Peyer's patch (tissue), 4 donors: ENCODE measurements at regions not wholly inside any gene's neighbourhood (a gene's known extent, or its start where the extent isn't known, plus 50 kb on each side); places are given as distances from the start of the nearest gene placed in this dataset.

ENCODE experiments used
- DNase-seq, 3 donors: peaks; one replicate each; pipeline ENCODE4 v3.0.0-alpha.2; 2017 to 2019
- H3K27ac ChIP-seq, 4 donors: fragments of 200-600 bp; sonication (generic); one replicate each; pipeline ENCODE4 v1.5.1; 2016 to 2019
- H3K27me3 ChIP-seq, 2 donors: fragments of 200-600 bp; sonication (generic); one replicate each; pipeline ENCODE4 v1.5.1; 2019
- H3K36me3 ChIP-seq, 3 donors: fragments of 200-600 bp; sonication (generic); one replicate each; pipeline ENCODE4 v1.5.1; 2016 to 2019
- H3K4me1 ChIP-seq, 4 donors: fragments of 200-600 bp; sonication (generic); one replicate each; pipeline ENCODE4 v1.5.1; 2016 to 2019
- H3K4me3 ChIP-seq, 4 donors: fragments of 200-600 bp; sonication (generic); 1 replicate in 3 of 4; 2 replicates in 1 of 4; pipeline ENCODE4 v1.5.1; 2016 to 2019; ENCODE audit warnings: mild to moderate bottlenecking in 1 of 4
- H3K9me3 ChIP-seq, 4 donors: fragments of 200-600 bp; sonication (generic); one replicate each; pipeline ENCODE4 v1.5.1; 2016 to 2019; ENCODE audit warnings: mild to moderate bottlenecking in 1 of 4
- POLR2A ChIP-seq, 2 donors: fragments of 450-650 bp; IDR thresholded peaks; one replicate each; pipeline ENCODE4 v1.5.1; 2017; ENCODE audit warnings: antibody characterized with exemption in 2 of 2, mild to moderate bottlenecking in 2 of 2, moderate library complexity in 2 of 2
- small RNA-seq, 2 donors: library from RNA; depleted of rRNA; stranded (forward); fragments of <200 nt; gene quantifications; one replicate each; pipeline ENCODE3, GENCODE V24; 2016
- TF ChIP-seq, protein P1 (sequence below), 6 experiments: fragments of 450-650 bp in 4 of 6; fragments of 200-600 bp in 2 of 6; sonication (generic) in 1 of 6; IDR thresholded peaks; one replicate each; pipeline ENCODE4 v1.5.1; 2017 to 2019; ENCODE audit warnings: antibody characterized with exemption in 6 of 6, mild to moderate bottlenecking in 3 of 6, moderate library complexity in 1 of 6

DNA sequence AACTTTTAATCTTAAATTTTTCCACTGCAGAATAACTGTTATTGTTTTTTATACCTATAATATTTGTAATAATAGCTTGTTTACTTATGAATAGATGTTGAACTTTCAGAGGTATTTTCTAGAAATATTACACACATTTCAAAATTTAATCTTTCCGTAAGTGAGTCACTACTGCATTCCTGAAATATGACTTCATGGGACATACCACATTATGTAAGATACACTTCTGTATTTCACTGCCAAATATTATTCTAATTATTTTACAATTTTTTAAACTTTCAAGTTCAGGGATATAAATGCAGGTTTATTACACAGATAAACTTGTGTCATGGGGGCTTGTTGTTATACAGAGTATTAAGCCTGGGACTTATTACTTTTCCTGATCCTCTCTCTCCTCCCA is 2220.5 kb downstream of the NCAM2 start:
- H3K4me3 ChIP-seq, result no peak overlapping the region
- no peak overlapping the region for H3K27ac ChIP-seq
- no peaks in the 10 kb centered on the region for H3K36me3 ChIP-seq
- no peaks in the 10 kb centered on the region for H3K27me3 ChIP-seq
- no peak for TF ChIP-seq POLR2A (IDR thresholded peaks at IDR 0.05)
- TF ChIP-seq, protein P1, sequence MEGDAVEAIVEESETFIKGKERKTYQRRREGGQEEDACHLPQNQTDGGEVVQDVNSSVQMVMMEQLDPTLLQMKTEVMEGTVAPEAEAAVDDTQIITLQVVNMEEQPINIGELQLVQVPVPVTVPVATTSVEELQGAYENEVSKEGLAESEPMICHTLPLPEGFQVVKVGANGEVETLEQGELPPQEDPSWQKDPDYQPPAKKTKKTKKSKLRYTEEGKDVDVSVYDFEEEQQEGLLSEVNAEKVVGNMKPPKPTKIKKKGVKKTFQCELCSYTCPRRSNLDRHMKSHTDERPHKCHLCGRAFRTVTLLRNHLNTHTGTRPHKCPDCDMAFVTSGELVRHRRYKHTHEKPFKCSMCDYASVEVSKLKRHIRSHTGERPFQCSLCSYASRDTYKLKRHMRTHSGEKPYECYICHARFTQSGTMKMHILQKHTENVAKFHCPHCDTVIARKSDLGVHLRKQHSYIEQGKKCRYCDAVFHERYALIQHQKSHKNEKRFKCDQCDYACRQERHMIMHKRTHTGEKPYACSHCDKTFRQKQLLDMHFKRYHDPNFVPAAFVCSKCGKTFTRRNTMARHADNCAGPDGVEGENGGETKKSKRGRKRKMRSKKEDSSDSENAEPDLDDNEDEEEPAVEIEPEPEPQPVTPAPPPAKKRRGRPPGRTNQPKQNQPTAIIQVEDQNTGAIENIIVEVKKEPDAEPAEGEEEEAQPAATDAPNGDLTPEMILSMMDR (IDR thresholded peaks at IDR 0.05), result no peak
- peaks cover 0 to 5% (median 0%) of the 10 kb centered on the region in 4 donors for H3K9me3 ChIP-seq
- H3K4me1 ChIP-seq, result no peaks in the 10 kb centered on the region
- DNase-seq, result no peak

DNA sequence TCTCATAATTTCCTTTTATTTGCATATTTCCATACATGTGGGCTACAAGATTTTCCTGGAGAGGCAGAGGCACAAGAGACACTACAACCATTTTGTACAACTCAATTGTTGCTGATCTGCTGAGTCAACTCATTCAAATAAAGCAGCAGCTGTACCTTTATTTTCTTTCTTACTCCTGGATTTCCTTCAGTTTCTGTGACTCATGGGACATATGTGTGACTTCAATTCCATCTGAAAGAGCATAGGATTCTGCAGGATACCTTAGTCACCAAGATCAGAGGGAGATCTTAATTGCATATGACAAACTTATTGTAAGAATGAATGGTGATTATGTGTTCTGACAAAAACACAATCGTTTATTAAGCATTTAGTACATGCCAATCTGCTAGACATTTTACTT is 2219.4 kb downstream of the NCAM2 start:
- Histone ChIP-seq H3K27ac (no peak overlapping the region), H3K4me1 (no peaks in the 10 kb centered on the region), H3K27me3 (no peaks in the 10 kb centered on the region), H3K36me3 (no peaks in the 10 kb centered on the region), H3K9me3 (peaks cover 0 to 5% (median 2%) of the 10 kb centered on the region in 4 donors), H3K4me3 (no peak overlapping the region)
- no peak for TF ChIP-seq POLR2A (IDR thresholded peaks at IDR 0.05)
- TF ChIP-seq, protein P1 (IDR thresholded peaks at IDR 0.05), result no peak
- no peak for DNase-seq

DNA sequence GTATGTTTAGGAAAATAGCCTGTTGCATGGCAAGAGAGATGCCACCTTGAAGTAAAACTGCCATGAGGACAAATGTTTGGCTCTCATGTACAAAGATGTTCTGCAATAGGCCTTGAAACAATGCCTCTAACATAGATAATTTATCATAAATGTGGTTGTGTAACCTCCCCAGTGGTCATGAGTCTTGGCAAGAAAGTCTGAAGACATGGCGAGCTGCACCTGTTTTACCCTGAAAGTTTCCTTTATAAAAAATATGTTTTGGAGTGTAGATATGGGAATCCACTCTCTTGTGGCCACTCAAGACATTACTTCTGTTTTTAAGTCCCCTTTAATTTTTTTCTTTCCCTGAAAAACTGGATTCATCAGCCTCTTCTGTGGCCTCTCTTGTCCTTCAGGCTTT is 2217.1 kb downstream of the NCAM2 start:
- Histone ChIP-seq H3K9me3 (peaks cover 0 to 3% (median 0%) of the 10 kb centered on the region in 4 donors), H3K27ac (no peak overlapping the region)
- no peak for TF ChIP-seq POLR2A (IDR thresholded peaks at IDR 0.05)
- TF ChIP-seq, protein P1 (IDR thresholded peaks at IDR 0.05), result no peak

More for the DNA sequence above, 2217.1 kb downstream of the NCAM2 start:
- H3K27me3 ChIP-seq, result no peaks in the 10 kb centered on the region
- no peaks in the 10 kb centered on the region for H3K4me1 ChIP-seq
- H3K4me3 ChIP-seq, result no peak overlapping the region
- H3K36me3 ChIP-seq, result no peaks in the 10 kb centered on the region
- DNase-seq, result no peak

Small RNA genes lying in the stretch of these regions (small RNA-seq; reads per million reads assigned to genes)
- 0 reads per million in 2 donors for gene AP001340.1
- gene RF00019, result 0 reads per million in 2 donors
- gene RN7SKP236, result 0 reads per million in 2 donors
- gene RNA5SP489, result 0 reads per million in 2 donors
- gene RNU2-55P, result 0 to 0.06 reads per million in 2 donors
